Duodenal mucosa (tissue), 2 donors: ENCODE measurements at regions not wholly inside any gene's neighbourhood (a gene's known extent, or its start where the extent isn't known, plus 50 kb on each side); places are given as distances from the start of the nearest gene placed in this dataset.

Source experiments
- H3K27ac ChIP-seq: one replicate; pipeline ENCODE4 v1.7.0; 2013; ENCODE audit warnings: low read depth, low read length
- H3K27me3 ChIP-seq, 2 donors: one replicate each; pipeline ENCODE4 v1.7.0; 2013; ENCODE audit warnings: low read length in 2 of 2, control low read depth in 1 of 2; ENCODE audit not compliant: insufficient read depth in 2 of 2, control insufficient read depth in 1 of 2
- H3K36me3 ChIP-seq, 2 donors: one replicate each; pipeline ENCODE4 v1.7.0; 2013; ENCODE audit warnings: low read length in 2 of 2, control low read depth in 1 of 2; ENCODE audit not compliant: insufficient read depth in 2 of 2, control insufficient read depth in 1 of 2
- H3K4me1 ChIP-seq, 2 donors: one replicate each; pipeline ENCODE4 v1.7.0; 2013; ENCODE audit warnings: low read length in 2 of 2, control low read depth in 1 of 2; ENCODE audit not compliant: insufficient read depth in 2 of 2, control insufficient read depth in 1 of 2
- H3K4me3 ChIP-seq, 2 donors: one replicate each; pipeline ENCODE4 v1.7.0; 2013; ENCODE audit warnings: low read length in 2 of 2, low read depth in 1 of 2
- H3K9ac ChIP-seq, 2 donors: one replicate each; pipeline ENCODE4 v1.7.0; 2013; ENCODE audit warnings: low read length in 2 of 2, low read depth in 1 of 2
- H3K9me3 ChIP-seq, 2 donors: one replicate each; pipeline ENCODE4 v1.7.0; 2013; ENCODE audit warnings: low read length in 2 of 2, control low read depth in 1 of 2; ENCODE audit not compliant: control insufficient read depth in 1 of 2

GRCh38 chrX:11053351-11053750 lies 57.8 kb upstream of the HCCS start:
- no peaks in the 10 kb centered on the region for H3K9me3 ChIP-seq
- no peak overlapping the region for H3K4me3 ChIP-seq
- no peak overlapping the region for H3K9ac ChIP-seq
- no peaks in the 10 kb centered on the region for H3K4me1 ChIP-seq
- no peaks in the 10 kb centered on the region for H3K36me3 ChIP-seq
- no peaks in the 10 kb centered on the region for H3K27me3 ChIP-seq
- H3K27ac ChIP-seq = no peak overlapping the region

GRCh38 chrX:11056322-11057176 lies 54.6 kb upstream of the HCCS start:
- Histone ChIP-seq H3K36me3 (no peaks in the 10 kb centered on the region), H3K27ac (no peak overlapping the region), H3K27me3 (no peaks in the 10 kb centered on the region), H3K4me1 (no peaks in the 10 kb centered on the region), H3K9ac (no peak overlapping the region), H3K9me3 (no peaks in the 10 kb centered on the region), H3K4me3 (no peak overlapping the region)

- Histone ChIP-seq H3K9me3 (no peaks in the 10 kb centered on the region), H3K27me3 (no peaks in the 10 kb centered on the region), H3K4me3 (no peak overlapping the region)
These were observed 51.2 kb upstream of the HCCS start for GRCh38 chrX:11059933-11060332.

More at GRCh38 chrX:11059933-11060332, 51.2 kb upstream of the HCCS start:
- H3K27ac ChIP-seq = no peak overlapping the region
- H3K4me1 ChIP-seq = no peaks in the 10 kb centered on the region
- no peaks in the 10 kb centered on the region for H3K36me3 ChIP-seq
- H3K9ac ChIP-seq = no peak overlapping the region
